GM23248 (cell line): ENCODE measurements at regions not wholly inside any gene's neighbourhood (a gene's known extent, or its start where the extent isn't known, plus 50 kb on each side); places are given as distances from the start of the nearest gene placed in this dataset.

Experiments
- EZH2 ChIP-seq: fragments of 200-600 bp; sonication (generic); IDR thresholded peaks from 2 replicates; pipeline ENCODE4 v1.6.1; 2018; ENCODE audit warnings: antibody characterized with exemption, mild to moderate bottlenecking; ENCODE audit not compliant: insufficient read depth, poor library complexity, severe bottlenecking
- EZH2phosphoT487 ChIP-seq: fragments of 200-600 bp; sonication (generic); IDR thresholded peaks from 2 replicates; pipeline ENCODE4 v1.6.1; 2018; ENCODE audit warnings: antibody characterized with exemption, moderate library complexity, mild to moderate bottlenecking, low read depth; ENCODE audit not compliant: insufficient read depth

- TF ChIP-seq EZH2phosphoT487 (no peak), EZH2 (no peak)
Measured at GRCh38 chr11:110032259-110032658, 60.9 kb upstream of the ZC3H12C start.
